A673 (cell line): ENCODE measurements at regions not wholly inside any gene's neighbourhood (a gene's known extent, or its start where the extent isn't known, plus 50 kb on each side); places are given as distances from the start of the nearest gene placed in this dataset.
"Not testable (repeated sequence)": the region's sequence is repeated elsewhere in the genome, so short reads cannot be mapped to it uniquely, and the experiment has no call there.

Experiments
- BruUV-seq: library from RNA; stranded (reverse); fragments of 400-500 nt; replicated peaks from 2 replicates; lab custom pipeline; 2021; lab: Mats Ljungman, UMichigan
- CTCF ChIA-PET: fragments of 300-600 bp; sonication (Branson Sonifier 250); formaldehyde crosslinking; loops from one replicate; lab custom pipeline; 2022; ENCODE audit warnings: antibody characterized with exemption; lab: Charles Lee
- POLR2A ChIA-PET: fragments of 300-600 bp; sonication (Branson Sonifier 250); formaldehyde crosslinking; loops from one replicate; lab custom pipeline; 2022; ENCODE audit warnings: antibody characterized with exemption; ENCODE audit not compliant: low non-redundant PET; lab: Charles Lee
- DNase-seq: peaks from one replicate; pipeline ENCODE4 v3.0.0-alpha.2; 2015; ENCODE audit warnings: low spot score
- H3K27ac ChIP-seq: fragments of 200-600 bp; sonication (generic); 2 replicates; pipeline ENCODE4 v1.5.1; 2016; ENCODE audit warnings: mixed run types, low read depth, mild to moderate bottlenecking, mixed read lengths, antibody characterized with exemption, low read length; ENCODE audit not compliant: poor library complexity, severe bottlenecking
- H3K27me3 ChIP-seq: fragments of 200-600 bp; sonication (generic); replicated peaks from 2 replicates; pipeline ENCODE4 v1.6.1; 2017; ENCODE audit warnings: mixed run types, low read depth, mild to moderate bottlenecking, mixed read lengths, antibody characterized with exemption, low read length; ENCODE audit not compliant: insufficient read depth, poor library complexity
- H3K36me3 ChIP-seq: fragments of 200-600 bp; sonication (generic); 2 replicates; pipeline ENCODE4 v1.6.1; 2016; ENCODE audit warnings: mixed run types, mild to moderate bottlenecking, mixed read lengths, antibody characterized with exemption, low read length; ENCODE audit not compliant: insufficient read depth, poor library complexity, severe bottlenecking
- H3K4me1 ChIP-seq: fragments of 200-600 bp; sonication (generic); 2 replicates; pipeline ENCODE4 v1.6.1; 2017; ENCODE audit warnings: mixed run types, mild to moderate bottlenecking, mixed read lengths, antibody characterized with exemption, low read length; ENCODE audit not compliant: insufficient read depth, poor library complexity, severe bottlenecking
- H3K4me3 ChIP-seq: fragments of 200-600 bp; sonication (generic); 2 replicates; pipeline ENCODE4 v1.5.1; 2016; ENCODE audit warnings: low read depth, mixed run types, mild to moderate bottlenecking, mixed read lengths, low read length; ENCODE audit not compliant: poor library complexity, severe bottlenecking
- H3K9me3 ChIP-seq: fragments of 200-600 bp; sonication (generic); 2 replicates; pipeline ENCODE4 v1.6.1; 2016; ENCODE audit warnings: mixed run types, low read depth, mild to moderate bottlenecking, mixed read lengths, antibody characterized with exemption, low read length; ENCODE audit not compliant: poor library complexity, severe bottlenecking
- CTCF ChIP-seq: fragments of 300-800, 200-600 bp; sonication (generic); conservative IDR thresholded peaks from 2 replicates; pipeline ENCODE4 v1.5.1; 2017; ENCODE audit warnings: low read depth, mild to moderate bottlenecking, antibody characterized with exemption, low read length, moderate library complexity, mixed read lengths
- EZH2 ChIP-seq: fragments of 200-600 bp; sonication (generic); IDR thresholded peaks from 2 replicates; pipeline ENCODE4 v1.6.1; 2017; ENCODE audit warnings: borderline replicate concordance, low read depth, mild to moderate bottlenecking, mixed read lengths, antibody characterized with exemption, low read length; ENCODE audit not compliant: poor library complexity, severe bottlenecking
- intact Hi-C: fragments of 100-400 bp; cut with micrococcal nuclease; formaldehyde crosslinking; loops from one replicate; pipeline ENCODE4 v1.10.0; 2022; ENCODE audit not compliant: unreplicated experiment

DNA sequence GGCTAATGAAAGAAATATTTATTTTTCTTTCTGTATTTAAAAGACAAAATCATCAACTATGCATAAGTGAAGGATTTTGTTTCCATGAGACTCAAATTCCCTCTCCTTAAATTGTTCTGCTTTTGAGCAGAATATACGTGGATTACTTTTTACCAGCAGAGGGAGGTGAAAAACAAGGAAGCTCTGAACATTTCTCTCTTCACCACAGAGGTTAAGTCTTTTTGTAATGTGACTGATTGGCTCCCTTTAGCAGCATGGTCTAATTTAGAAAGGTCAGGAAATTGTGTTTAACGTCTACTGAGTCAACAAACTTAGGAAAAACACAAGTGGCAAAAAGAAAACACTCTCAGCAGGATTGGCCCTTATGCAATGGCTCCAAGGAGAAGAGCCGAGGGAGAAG lies 55.1 kb upstream of the F9 start:
- H3K4me3 ChIP-seq = no peak overlapping the region
- no peaks in the 10 kb centered on the region for H3K9me3 ChIP-seq
- TF ChIP-seq EZH2 (no peak), CTCF (peak; percentile 51; the same call in 1 of the 2 replicates)
- H3K27me3 ChIP-seq = no peaks in the 10 kb centered on the region
- peaks cover 5% of the 10 kb centered on the region for H3K4me1 ChIP-seq
- no peak overlapping the region for H3K27ac ChIP-seq
- POLR2A ChIA-PET = no interaction called here
- intact Hi-C loops = no loop called here
- H3K36me3 ChIP-seq = no peaks in the 10 kb centered on the region
- BruUV-seq = no TSS peak
- CTCF ChIA-PET = no interaction called here
- peak; percentile 34 for DNase-seq

GRCh38 chrX:139461945-139462344 lies 68.6 kb upstream of the F9 start:
- DNase-seq, H3K27ac ChIP-seq, H3K4me3 ChIP-seq, intact Hi-C loops, H3K4me1 ChIP-seq, CTCF ChIA-PET, POLR2A ChIA-PET, BruUV-seq, H3K27me3 ChIP-seq, H3K36me3 ChIP-seq, H3K9me3 ChIP-seq: not testable (repeated sequence)

DNA sequence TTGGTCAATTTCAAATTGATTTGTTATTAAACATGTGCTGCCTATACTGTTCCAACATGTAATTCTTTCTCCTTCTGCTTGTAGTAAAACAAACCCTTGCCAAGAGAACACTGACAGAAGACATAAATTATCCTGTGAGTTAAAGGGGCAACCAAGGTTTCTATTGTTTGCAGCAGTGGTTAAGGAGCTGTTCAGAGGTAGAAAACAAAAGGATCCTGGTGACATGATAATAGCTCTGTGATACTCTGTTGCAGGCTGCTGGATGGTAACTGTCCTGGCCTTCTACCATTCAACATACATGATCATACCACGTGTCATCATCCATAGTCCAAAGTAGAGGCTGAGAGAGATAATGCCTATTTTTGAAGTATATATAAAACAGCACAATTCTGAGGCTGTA lies 75.8 kb upstream of the F9 start:
- H3K9me3 ChIP-seq = no peaks in the 10 kb centered on the region
- BruUV-seq = no TSS peak
- CTCF ChIA-PET = no interaction called here
- H3K27me3 ChIP-seq = no peaks in the 10 kb centered on the region
- intact Hi-C loops = loop anchor here (10.0 kb wide), 1 partner anchor 610 kb away; no protein-coding TSS in a partner anchor
- H3K27ac ChIP-seq = no peak overlapping the region
- POLR2A ChIA-PET = no interaction called here
- no peaks in the 10 kb centered on the region for H3K36me3 ChIP-seq
- TF ChIP-seq EZH2 (no peak), CTCF (no peak)
- DNase-seq = no peak
- no peak overlapping the region for H3K4me3 ChIP-seq
- H3K4me1 ChIP-seq = no peaks in the 10 kb centered on the region

DNA sequence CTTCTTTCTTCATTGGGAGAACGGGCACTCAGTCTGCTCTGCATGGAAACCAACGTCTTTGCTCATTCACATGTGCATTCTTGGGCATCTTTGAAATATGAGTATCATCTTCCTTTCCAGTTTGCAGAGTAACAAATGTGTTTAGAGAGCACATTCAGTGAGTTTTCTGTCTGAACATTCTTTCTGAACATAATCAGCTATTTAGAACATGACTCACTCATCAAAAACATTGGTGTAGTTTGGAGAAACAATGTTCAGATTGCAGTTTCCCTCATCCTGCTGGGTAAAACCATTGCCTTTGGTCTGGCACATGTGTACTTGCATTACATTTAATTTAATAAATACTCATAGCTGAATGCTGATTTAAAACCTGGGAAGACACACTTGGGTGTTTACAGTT lies 81.5 kb upstream of the F9 start:
- peak; percentile 5 for DNase-seq
- Histone ChIP-seq H3K9me3 (no peaks in the 10 kb centered on the region), H3K4me3 (no peak overlapping the region), H3K4me1 (no peaks in the 10 kb centered on the region), H3K27me3 (no peaks in the 10 kb centered on the region), H3K36me3 (no peaks in the 10 kb centered on the region), H3K27ac (no peak overlapping the region)
- intact Hi-C loops = no loop called here
- TF ChIP-seq EZH2 (no peak), CTCF (no peak)
- POLR2A ChIA-PET = no interaction called here
- CTCF ChIA-PET = no interaction called here
- BruUV-seq = no TSS peak
